ENCODE measurements at regions not wholly inside any gene's neighbourhood (a gene's known extent, or its start where the extent isn't known, plus 50 kb on each side); places are given as distances from the start of the nearest gene placed in this dataset.
"Not testable (repeated sequence)": the region's sequence is repeated elsewhere in the genome, so short reads cannot be mapped to it uniquely, and the experiment has no call there.

DNA sequence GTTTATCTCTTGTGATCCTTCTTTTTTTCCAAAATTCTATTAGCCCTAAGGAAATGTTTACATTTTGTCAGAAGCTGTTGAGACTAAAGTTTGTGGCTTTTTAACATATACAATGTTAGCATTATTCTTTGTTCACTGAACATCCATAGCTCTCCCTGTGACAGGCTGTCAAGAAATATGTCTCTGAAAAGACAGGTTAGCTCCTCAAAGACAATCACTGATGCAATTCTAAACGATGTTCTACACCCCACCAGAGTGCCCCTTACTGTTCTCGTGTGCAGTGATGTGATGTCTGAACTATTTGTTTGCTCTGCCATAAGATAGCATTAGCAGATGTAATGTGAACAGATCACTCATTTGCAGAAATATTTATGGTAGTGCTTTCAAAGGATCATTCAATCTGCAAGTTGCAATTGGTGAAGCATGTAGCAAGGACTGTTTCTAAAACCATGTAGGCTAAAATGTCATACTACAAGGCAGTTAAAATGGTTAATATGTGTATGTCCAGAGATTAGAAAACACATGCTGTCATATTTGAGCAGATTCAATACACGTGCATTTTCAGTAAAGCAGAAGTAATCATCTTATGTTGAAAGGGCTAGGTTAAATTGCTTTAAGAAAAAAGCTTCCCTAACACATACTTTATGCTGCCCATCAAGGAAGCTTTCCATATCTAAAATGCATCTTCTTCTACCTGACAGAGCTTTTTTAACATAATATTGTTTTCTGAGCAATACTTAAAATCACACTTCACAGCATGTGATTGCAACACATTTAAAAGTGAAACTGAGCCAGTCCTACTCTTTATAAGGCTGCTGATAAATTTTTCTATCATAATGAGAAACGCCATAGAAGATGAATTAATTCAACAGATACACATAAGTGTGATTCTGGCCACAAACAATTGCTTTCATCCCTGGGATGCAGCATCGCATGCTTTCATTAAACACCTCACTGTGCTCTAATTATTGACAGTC lies 285.7 kb upstream of the UBE2E3 start:
- no peak for DNase-seq

DNA sequence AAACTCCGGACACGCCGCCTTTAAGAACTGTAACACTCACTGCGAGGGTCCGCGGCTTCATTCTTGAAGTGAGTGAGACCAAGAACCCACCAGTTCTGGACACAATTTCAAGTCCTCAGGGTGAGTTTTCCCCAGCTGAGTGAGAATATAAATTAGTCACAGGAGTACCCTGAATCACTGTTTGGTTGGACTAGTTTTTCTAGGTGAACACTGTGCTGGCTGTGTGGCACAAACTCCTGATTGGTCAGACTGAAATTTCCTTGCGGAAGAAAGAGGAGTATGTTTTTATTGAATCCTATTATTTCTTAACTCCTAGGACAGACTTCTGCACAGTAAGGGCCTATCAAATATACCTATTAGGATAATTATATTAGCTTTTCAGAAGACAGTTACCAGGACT lies 288.1 kb upstream of the UBE2E3 start:
- no peak for DNase-seq

DNA sequence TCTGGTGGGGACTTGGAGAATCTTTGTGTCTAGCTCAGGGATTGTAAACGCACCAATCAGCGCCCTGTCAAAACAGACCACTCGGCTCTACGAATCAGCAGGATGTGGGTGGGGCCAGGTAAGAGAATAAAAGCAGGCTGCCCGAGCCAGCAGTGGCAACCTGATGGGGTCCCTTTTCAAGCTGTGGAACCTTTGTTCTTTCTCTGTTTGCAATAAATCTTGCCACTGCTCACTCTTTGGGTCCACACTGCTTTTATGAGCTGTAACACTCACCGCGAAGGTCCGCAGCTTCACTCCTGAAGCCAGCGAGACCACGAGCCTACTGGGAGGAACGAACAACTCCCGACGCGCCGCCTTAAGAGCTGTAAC lies 288.6 kb upstream of the UBE2E3 start:
- DNase-seq = not testable (repeated sequence)

DNA sequence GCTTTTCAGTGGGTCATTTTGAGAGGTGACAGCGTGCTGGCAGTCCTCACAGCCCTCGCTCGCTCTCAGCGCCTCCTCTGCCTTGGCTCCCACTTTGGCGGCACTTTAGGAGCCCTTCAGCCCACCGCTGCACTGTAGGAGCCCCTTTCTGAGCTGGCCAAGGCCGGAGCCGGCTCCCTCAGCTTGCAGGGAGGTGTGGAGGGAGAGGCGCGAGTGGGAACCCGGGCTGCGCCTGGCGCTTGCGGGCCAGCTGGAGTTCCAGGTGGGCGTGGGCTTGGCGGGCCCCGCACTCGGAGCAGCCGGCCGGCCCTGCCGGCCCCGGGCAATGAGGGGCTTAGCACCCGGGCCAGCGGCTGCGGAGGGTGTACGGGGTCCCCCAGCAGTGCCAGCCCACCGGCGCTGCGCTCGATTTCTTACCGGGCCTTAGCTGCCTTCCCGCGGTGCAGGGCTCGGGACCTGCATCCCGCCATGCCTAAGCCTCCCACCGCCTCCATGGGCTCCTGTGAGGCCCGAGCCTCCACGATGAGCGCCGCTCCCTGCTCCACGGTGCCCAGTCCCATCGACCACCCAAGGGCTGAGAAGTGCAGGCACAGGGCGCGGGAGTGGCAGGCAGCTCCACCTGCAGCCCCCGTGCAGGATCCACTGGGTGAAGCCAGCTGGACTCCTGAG lies 289.1 kb upstream of the UBE2E3 start:
- not testable (repeated sequence) for DNase-seq

DNA sequence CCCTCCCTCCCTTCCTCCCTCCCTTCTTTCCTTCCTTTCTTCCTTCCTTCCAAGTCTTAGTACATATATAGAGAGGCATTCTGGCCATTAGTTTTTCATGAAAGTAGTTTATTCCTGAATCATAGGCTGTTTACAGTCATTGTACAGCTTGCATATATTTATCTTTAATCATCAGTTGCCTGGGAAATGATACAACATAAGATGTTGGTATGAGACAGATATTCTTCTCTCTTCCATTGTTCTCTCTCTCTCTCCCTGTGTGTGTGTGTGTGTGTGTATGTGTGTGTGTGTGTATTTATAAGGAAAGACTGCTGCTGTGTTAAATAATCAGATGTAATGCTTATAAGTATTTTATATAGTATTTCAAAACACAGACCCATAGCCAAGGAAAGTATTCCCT lies 289.8 kb upstream of the UBE2E3 start:
- no peak for DNase-seq

DNA sequence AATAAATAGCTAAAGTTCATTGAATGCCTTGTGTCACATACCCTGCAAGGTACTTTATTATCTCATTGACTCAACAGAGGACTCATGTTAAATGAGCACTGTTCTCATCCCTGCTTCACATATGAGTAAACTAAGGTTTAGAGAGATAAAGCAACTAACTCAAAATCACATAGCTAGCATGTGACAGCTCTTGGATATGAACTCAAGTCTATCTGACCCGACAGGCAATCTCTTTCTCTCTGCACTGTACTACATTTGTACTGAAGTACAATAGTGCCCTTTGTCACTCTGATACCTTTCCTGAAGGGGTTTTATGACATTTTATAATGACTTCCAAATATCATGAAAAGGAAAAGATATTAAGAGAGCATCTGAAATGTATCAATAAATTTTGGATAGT lies 297.5 kb upstream of the UBE2E3 start:
- DNase-seq = no peak

DNA sequence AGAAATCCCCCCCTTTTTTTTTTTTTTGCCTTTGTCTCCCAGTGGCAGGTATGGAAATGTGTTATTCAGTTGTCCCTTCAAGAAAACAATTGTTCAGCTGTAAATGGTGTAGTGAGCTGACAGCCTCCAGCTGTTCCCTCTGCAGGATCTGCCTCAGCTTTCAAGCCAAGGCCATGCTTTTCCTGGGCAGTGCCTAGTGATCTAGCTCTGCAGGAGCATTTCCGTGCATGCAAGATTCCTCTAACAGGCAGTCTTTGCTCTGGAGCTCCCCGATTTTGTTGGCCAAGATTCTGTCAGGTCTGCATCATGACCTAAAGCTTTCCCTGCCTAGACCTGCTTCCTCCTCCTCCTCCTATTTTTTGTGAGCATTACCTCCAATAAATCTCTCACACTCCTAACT lies 300.7 kb upstream of the UBE2E3 start:
- no peak for DNase-seq

DNA sequence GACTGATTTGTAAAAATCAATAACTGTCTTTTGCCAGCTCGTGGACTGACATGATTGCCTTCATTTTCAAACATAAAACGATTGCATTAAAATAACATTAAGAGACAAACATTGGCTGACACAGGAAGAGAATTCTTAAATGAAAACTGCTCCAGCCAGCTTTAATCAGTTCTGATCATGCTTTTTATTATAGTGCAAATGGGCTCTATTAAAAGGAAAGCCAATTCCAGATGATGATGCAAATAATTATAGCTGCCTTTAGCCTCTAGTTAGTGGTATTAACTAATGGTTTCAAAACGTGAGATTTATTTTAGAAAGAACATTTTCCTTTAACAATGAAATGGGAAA lies 301.8 kb upstream of the UBE2E3 start:
- no peak for DNase-seq

DNA sequence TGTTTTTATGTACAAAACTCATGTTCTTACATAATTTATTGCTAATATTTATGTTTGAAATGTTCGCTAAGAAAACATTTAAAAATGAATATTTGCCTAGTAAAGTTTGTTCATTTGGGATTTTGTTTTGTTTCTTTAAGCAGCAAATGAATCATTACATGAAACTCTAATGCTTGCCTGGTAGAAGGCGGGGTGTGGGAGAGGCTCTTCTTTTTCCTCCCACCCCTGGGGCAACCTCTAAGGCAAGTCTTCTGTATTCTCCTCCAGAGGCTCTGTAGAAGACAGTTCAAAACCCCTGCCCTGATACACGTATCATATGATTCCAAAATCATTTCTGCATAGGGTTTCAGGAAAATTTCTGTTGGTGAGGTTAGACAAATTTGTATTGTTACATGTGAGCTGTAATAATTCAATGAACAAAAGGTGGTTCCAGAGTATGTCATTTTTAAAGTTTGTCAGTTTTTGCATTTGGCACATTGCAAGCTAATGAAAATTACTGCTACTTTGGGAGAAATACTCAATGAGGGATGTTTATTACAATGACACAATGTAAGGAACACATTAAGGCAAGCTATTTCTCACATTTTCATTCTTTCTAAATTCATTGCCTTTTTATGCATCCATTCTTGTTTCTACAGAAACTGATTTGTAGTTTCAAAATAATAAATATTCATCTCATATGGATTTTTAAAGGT lies 302.3 kb upstream of the UBE2E3 start:
- no peak for DNase-seq

DNA sequence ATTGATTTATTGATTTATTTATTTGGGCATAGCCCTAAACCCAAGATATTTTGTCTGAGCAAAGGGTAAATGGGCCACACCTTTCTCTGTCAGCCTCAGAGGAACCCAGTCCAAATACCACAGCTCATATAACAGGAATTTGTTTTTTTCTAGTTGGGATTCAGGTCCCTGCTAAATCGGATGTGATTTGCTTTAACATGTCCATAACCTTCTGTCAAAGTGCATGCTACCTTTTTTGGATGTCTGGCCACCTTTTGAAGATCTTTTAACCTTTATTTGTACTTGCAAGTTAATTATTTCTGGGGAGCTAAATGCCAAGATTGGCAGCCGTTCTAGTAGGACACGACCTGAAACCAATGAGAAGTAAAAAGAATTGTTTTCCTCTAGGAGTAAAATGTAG lies 303.2 kb upstream of the UBE2E3 start:
- no peak for DNase-seq

DNA sequence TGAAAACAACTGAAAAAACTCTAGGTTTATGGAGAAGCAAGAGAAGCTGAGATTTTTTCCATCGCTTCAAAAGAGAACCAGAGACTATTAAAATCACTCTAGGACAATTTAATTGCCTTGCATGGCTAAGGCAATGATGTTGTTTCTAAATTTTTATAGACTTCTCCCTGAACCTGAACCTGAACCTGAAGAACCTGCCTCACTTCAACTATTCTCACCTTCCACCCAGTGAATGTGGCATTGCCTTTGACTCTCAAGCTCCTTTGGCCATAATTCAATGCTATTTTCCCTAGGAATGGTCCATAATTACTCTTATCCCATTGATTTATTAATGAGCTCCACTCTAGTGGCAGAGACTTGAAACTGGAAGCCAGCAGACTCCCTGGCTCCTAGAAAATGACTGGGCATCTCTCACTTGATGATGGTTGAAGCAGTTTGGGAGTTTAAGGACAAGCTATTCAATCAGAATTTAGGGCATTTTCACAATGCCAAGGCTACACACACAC lies 303.8 kb upstream of the UBE2E3 start:
- DNase-seq = no peak

DNA sequence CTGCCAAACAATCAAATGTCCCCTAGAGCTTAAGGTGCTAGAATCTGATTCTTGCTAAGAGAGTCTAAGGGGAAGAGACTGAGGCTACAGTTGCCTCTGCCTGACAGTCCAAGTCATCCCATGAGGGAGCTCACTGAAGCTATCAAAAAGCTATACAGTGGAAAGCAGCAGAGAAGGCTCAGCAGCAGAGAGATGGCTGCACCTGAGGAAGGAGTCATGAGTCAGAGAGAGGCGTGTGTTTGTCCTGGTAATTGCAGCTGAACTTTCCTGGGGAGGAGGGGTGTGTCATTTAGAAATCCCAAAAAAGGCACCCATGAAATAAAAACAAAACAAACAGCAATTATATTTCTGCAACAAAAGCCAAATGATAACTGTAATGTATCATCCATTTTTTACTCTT lies 305.2 kb upstream of the UBE2E3 start:
- no peak for DNase-seq

DNA sequence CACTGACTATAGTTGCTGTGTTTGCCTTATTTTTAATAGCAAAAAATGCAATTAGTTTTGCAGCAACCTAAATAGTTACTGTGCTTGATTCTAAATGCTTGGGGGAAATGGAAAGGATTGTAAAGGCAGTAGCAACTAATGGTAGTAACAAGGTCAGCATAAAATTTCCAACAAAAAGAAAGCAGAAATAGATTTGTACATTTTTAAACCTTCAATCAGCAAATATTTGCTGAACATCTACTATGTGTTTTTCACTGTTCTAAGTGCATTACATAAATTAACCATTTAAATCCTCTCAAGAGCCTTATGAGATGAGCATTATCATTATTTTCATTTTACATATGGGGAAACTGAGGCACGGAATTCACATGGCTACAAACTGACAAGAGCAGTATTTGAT lies 308.0 kb upstream of the UBE2E3 start:
- DNase-seq = no peak

DNA sequence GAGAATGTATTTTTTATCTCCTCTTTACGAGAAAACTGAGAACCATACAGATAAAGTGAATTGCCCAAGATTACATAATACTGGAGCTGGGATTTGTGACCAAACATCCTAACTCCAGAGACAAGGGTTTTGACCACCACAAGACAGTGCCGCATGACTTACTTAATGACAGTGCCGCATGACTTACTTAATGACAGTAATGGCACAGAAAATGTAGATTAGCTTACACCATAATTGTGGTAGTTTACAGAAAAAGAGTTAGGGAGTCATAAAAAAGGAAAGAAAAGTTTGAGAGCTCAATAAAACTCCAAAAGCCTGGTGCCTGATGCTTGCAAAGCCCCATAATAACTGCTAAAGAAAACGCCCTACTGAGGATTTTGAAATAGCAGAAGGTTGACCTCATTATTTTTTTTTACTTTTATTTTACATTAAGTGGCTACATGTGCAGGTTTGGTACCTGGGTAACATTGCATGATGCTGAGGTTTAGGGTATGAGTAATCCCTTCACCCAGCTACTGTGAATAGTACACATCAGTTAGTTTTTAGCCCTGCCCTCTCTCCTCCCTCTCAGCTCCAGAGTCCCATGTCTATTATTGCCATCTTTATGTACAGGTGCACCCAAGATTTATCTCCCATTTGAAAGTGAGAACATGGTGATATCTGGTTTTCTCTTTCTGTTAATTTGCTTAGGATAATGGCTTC lies 310.0 kb upstream of the UBE2E3 start:
- DNase-seq = no peak

DNA sequence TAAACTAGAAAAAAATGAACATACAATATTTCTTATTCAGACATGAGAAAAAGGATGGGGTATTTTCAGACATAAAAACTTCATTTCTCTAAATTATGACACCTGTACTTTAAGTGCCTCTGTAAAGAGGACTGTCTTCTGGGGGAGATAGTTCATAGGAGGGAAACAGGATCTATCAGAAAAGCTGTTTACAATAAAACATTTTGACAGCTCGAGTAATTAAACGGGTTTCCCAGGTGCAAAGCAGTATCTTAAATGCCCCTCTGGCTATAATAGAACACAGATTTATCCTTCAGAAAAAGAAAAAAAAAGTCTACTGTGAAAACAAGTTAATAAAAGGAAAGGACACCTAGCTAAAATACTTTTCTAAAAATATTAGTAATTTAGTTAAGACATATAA lies 311.4 kb upstream of the UBE2E3 start:
- no peak for DNase-seq

DNA sequence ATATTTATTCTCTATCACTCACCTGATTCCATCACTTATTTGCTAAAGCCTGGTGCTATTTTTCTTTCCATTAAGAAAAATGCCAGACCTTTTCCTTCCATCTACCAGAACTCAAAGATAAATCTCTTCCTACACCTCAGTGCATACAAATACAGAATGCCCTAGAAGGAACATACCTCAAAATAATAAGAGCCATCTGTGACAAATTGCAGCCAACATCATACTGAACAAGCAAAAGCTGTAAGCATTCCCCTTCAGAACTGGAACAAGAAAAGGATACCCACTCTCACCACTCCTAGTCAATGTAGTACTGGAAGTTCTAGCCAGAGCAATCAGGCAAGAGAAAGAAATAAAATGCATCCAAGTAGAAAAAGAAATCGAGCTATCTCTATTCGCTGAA lies 315.9 kb upstream of the UBE2E3 start:
- DNase-seq = no peak

DNA sequence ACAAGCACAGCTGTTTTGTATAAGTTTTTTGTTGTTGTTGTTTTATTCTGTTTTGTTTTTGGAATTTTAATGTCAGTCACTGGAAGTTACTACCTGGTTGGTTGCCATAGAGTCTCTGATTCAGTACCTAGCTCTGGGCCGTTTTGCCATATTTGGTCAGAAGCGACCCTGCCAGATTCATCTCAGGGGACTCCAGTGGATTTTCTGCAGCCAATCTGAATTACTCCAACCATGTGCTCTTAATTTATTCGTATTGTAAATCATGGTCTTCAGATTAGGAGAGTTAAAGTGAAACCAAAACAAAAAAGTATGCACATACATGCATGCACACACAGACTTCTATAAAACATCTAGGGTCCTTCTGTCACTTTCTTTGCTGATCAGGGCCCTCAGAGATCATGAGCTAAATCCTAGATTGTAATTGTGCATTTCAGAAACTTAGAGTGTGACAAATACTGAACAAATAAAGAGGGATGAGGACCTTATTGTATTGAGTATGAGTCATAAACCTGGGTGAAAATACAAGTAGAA lies 317.4 kb upstream of the UBE2E3 start:
- DNase-seq = no peak

DNA sequence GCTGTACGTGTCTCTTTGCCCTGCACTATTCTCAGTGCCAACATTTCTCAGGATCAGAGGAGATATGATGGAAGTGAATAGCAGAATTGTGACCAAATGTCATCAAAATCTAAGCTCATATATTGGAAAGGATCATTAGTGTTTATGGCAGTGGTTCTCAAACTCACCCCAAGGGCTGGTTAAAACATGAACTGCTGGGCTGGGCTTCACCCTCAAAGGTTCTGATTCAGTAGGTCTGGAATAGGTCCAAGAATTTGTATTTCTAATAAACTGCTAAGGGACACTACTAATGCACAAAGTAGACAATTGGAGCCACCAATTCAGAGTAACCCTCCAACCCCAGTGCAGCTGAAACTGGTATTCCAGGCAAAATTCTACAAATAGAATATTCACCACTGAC lies 317.9 kb upstream of the UBE2E3 start:
- no peak for DNase-seq

DNA sequence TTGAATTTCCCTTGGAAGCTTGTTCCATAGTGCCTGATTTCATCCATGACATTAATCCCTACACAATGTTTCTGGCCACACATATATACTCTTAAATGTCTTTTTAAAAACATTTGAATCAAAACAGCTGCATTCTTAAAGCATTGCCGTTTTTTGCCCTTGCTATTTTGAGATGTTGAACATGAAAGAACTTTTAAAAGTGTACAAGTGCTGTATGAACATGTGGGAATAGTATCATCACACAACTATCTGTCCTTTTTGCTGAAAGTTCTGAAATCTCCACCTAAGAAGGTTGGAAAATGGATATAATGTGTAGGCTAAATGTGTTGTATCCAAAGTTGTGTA lies 318.7 kb upstream of the UBE2E3 start:
- DNase-seq = no peak

DNA sequence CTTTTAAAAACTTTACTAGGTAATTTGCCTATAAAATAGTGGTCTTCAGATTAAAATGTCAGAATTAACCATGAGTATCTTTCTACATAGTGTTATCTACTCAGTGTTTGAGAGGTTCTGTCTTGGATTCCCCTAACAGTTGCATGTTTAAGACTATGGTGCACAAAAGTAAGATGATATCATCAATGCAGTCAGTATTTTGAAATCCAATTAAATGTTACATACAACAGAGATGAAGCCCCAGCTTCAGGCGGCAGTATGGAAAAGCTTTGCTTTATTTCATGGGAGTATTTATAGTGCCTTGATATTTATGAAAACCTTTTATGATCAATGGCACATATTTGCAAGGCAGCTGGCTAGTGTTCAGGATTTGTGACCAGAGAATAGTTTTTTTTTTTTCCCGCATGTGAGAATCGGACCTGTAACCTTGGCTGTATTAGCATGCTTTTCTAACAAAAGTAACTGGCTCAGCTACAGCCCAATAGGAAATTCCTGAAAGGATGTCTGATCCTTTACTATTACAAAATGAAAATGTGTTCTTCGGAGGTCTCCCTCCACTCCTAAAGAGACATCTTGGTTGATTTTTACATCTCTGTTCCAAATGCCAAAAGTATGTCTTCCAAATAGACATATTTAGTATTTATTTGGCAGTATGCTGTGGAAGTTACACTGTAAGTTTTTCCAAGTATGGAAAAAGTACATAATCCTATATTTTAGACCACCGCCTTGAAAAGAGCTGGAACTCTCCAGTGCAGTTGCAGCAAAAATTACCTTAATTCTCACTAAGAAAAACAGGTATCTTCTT lies 319.3 kb upstream of the UBE2E3 start:
- no peak for DNase-seq

DNA sequence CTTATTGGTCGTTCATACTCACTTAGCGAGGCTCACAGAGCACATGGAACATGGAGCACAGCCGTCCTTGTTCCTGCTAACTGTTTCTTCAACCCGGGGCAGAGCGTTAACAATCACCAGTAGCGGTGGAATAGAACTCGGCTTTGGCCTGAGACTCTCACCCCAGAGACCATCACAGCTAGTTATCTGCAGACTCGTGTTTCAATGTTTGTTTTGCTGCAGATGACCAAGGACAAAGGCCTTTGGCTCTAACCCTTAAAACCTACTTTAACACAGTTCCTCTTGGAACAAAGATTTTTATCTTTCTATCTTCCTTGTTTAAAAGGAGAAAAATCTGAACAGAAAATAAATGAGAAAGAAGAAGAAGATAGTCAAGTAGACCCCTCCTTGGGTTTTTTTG lies 320.2 kb upstream of the UBE2E3 start:
- DNase-seq = no peak

DNA sequence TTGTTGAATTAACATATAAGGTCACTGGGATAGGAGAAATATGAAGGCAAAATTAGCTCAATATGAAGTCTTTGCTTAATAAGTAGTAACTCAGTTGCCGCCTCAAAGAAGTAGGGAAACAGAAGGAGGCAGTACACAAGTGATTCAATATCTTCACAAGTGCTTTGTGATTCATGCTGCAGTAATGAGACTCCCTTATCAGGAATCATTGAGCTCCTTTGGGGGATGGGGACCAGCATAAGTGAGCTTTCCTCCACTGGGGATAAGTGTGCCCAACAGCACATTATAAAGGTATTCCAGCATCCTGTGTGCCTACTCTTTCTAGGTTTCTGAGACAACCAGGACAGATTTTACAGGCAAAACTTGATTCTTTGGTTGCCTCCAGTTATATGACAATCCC lies 323.4 kb upstream of the UBE2E3 start:
- DNase-seq = no peak

Data from Kasumi-1 (cell line).